Skeletal muscle tissue (tissue), 3 donors: ENCODE measurements at regions not wholly inside any gene's neighbourhood (a gene's known extent, or its start where the extent isn't known, plus 50 kb on each side); places are given as distances from the start of the nearest gene placed in this dataset.
A peak's percentile ranks its signal among the peaks of the same experiment; 100 is the strongest.
"Not testable (repeated sequence)": the region's sequence is repeated elsewhere in the genome, so short reads cannot be mapped to it uniquely, and the experiment has no call there.

ENCODE experiments used
- H3K27ac ChIP-seq: one replicate; pipeline ENCODE4 v1.7.0; 2013; ENCODE audit warnings: mild to moderate bottlenecking, low read depth, low read length, inconsistent platforms
- H3K27me3 ChIP-seq, 3 donors: one replicate each; pipeline ENCODE4 v1.7.0; 2013; ENCODE audit warnings: low read length in 3 of 3; ENCODE audit not compliant: control insufficient read depth in 3 of 3, insufficient read depth in 3 of 3
- H3K36me3 ChIP-seq, 3 donors: one replicate each; pipeline ENCODE4 v1.7.0; 2013; ENCODE audit warnings: low read length in 3 of 3; ENCODE audit not compliant: control insufficient read depth in 3 of 3, insufficient read depth in 3 of 3
- H3K4me1 ChIP-seq, 3 donors: one replicate each; pipeline ENCODE4 v1.7.0; 2013; ENCODE audit warnings: low read length in 3 of 3, mild to moderate bottlenecking in 3 of 3; ENCODE audit not compliant: control insufficient read depth in 3 of 3, insufficient read depth in 3 of 3
- H3K4me3 ChIP-seq, 3 donors: one replicate each; pipeline ENCODE4 v1.7.0; 2013; ENCODE audit warnings: low read length in 3 of 3
- H3K9ac ChIP-seq, 3 donors: one replicate each; pipeline ENCODE4 v1.7.0; 2013; ENCODE audit warnings: low read length in 3 of 3, mild to moderate bottlenecking in 3 of 3, moderate library complexity in 2 of 3, low read depth in 1 of 3
- H3K9me3 ChIP-seq, 3 donors: one replicate each; pipeline ENCODE4 v1.7.0; 2013; ENCODE audit warnings: low read length in 3 of 3; ENCODE audit not compliant: control insufficient read depth in 3 of 3
- donor health status: Osteomylitis.

- Histone ChIP-seq H3K27ac (no peak overlapping the region), H3K4me1 (peaks cover 3 to 4% (median 3%) of the 10 kb centered on the region in 3 donors), H3K27me3 (no peaks in the 10 kb centered on the region), H3K36me3 (no peaks in the 10 kb centered on the region), H3K4me3 (no peak overlapping the region), H3K9me3 (no peaks in the 10 kb centered on the region), H3K9ac (no peak overlapping the region)
Observed at GRCh38 chr2:64915510-64915900, 73.7 kb upstream of the SLC1A4 start.

- Histone ChIP-seq H3K9ac (peak overlapping the region in 2 of 3 donors; percentile 4 to 79), H3K36me3 (no peaks in the 10 kb centered on the region), H3K9me3 (no peaks in the 10 kb centered on the region), H3K4me1 (peaks cover 0 to 3% (median 3%) of the 10 kb centered on the region in 3 donors), H3K4me3 (peak overlapping the region in 1 of 3 donors; percentile 68), H3K27ac (peak overlapping the region; percentile 11), H3K27me3 (no peaks in the 10 kb centered on the region)
Observed at GRCh38 chr2:64918220-64918886, 70.8 kb upstream of the SLC1A4 start.

DNA sequence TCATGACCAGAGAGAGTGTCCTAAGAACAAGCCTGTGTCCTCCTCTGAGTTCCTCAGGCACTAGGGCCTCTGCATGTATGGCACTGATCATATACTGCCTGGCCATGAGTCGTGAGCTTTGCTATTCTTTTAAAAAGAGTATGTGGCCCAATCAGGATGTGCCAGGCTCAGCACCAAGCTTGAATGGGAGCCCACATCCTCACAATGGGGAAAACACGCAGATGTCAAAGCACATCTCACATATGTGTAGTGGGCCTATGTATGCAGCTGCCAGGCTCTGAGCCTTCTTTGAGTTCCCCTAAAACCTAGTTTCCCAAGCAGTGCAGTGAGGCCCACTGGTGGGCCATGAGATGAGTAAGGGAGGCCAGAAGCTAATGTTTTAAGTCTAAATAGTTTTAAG is 69.9 kb upstream of the SLC1A4 start:
- H3K27me3 ChIP-seq: no peaks in the 10 kb centered on the region
- H3K36me3 ChIP-seq: no peaks in the 10 kb centered on the region
- H3K4me1 ChIP-seq: peaks cover 0 to 3% (median 3%) of the 10 kb centered on the region in 3 donors
- H3K9ac ChIP-seq: no peak overlapping the region
- H3K9me3 ChIP-seq: no peaks in the 10 kb centered on the region
- H3K27ac ChIP-seq: no peak overlapping the region
- no peak overlapping the region for H3K4me3 ChIP-seq

DNA sequence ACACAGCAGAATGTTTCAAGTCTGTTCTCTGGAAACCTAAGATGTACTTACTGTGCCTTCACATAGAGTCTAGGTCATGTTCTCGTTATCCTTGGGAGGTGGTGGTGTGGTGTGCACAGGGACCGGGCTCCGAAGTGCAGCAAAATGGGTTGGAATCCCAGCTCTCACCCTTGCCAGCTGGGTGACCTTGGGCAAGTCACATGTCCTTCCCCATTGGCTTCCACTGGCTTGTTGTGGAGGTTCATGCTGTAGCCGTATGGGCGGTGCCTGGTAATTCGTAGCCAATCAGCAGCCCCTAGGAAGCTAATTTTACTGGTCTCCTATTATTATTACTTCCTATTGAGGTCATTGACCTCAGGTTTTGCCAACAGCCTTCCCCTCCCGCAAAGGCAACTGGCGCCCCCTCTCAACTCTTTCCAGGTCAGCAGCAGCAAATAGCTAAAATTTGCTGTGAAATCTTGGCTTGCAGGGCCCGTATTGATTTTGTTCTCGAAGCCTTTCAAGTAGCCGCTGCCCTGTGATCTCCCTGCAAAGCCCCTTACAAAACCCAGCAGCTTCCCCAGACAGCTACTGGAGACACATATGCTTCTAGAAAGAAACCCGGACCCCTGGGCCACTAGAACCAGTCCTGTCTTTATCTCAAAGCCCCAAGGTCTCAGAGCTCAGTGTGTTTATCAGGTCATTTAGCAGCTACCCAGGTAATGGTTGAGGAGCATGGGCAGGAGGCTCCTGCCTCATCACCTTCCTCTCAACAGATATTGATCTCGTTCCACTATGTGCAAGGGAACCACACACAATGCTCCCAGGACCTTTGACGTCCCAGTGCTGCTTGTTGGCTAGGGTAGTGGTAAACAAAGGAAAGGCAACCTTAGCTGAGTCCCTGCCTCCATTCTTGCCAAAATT is 66.5 kb upstream of the SLC1A4 start:
- Histone ChIP-seq H3K4me1 (peaks cover 6 to 8% (median 7%) of the 10 kb centered on the region in 3 donors), H3K9me3 (no peaks in the 10 kb centered on the region), H3K4me3 (no peak overlapping the region), H3K36me3 (no peaks in the 10 kb centered on the region), H3K9ac (no peak overlapping the region), H3K27me3 (no peaks in the 10 kb centered on the region), H3K27ac (no peak overlapping the region)

DNA sequence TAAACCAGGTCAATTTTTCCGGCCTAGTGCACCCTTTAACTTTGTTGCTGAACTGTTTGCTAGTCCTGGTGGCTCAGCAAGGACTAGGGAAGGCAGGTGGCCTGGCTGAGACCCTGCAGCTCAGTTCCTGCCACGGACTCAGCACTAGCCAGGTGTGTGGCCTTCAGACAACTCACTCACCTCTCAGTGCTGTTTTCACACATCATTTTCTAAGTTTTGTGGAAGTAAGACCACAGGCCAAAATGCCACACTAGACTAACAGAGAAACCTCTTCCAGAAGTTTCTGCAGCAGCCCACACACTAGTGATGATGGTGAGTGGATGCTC is 65.9 kb upstream of the SLC1A4 start:
- Histone ChIP-seq H3K9ac (no peak overlapping the region), H3K27me3 (no peaks in the 10 kb centered on the region), H3K27ac (no peak overlapping the region), H3K4me3 (no peak overlapping the region), H3K36me3 (no peaks in the 10 kb centered on the region), H3K4me1 (peaks cover 5 to 6% (median 5%) of the 10 kb centered on the region in 3 donors), H3K9me3 (no peaks in the 10 kb centered on the region)

DNA sequence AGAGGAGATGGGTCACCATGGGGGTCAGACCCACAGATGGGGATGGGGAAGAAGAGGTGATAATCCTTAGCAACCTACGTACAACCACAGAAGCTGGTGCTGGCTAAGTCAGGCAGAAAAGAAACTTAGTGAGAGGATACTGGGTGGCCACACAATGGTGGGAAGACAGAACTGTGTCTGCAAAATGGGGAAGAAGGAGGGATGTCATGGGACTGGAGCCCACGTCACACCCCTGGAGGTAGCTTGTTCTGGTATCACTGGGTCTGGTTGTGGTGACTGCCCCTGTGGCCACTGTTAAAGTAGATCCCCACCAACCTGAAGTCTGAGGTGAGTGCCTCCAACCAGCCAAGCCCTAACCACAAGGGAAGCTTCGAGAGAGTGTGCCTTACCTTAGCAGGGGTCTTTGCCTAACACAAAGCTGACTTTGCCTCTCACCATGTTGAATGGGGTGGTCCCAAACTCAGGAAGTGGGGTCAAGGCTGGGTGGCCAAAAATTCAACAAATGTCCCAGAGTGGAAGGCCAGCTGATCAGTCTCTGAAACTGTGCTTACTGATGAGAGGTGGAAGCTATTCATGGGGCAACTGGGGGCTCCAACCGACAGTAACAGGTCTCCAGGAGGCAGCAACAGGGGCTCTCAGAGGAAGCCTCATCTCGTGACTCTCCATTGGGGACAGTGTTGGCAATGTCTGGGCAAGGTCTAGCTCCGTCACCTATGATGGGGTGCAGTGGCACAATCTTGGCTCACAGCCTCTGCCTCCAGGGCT is 64.8 kb upstream of the SLC1A4 start:
- Histone ChIP-seq H3K27me3 (no peaks in the 10 kb centered on the region), H3K9me3 (no peaks in the 10 kb centered on the region), H3K27ac (no peak overlapping the region), H3K4me3 (no peak overlapping the region), H3K36me3 (no peaks in the 10 kb centered on the region), H3K9ac (no peak overlapping the region), H3K4me1 (peaks cover 5 to 6% (median 5%) of the 10 kb centered on the region in 3 donors)

- H3K27ac ChIP-seq, H3K9me3 ChIP-seq: not testable (repeated sequence)
Observed at GRCh38 chr2:64925930-64926722, 63.1 kb upstream of the SLC1A4 start.

GRCh38 chr2:64928813-64929212 is 60.4 kb upstream of the SLC1A4 start:
- Histone ChIP-seq H3K4me3 (no peak overlapping the region), H3K36me3 (no peaks in the 10 kb centered on the region), H3K27me3 (no peaks in the 10 kb centered on the region), H3K9me3 (no peaks in the 10 kb centered on the region), H3K4me1 (peaks cover 16 to 20% (median 18%) of the 10 kb centered on the region in 3 donors), H3K9ac (no peak overlapping the region), H3K27ac (no peak overlapping the region)

More at GRCh38 chr2:64925930-64926722, 63.1 kb upstream of the SLC1A4 start:
- not testable (repeated sequence) for H3K4me3 ChIP-seq, H3K36me3 ChIP-seq, H3K9ac ChIP-seq, H3K4me1 ChIP-seq, H3K27me3 ChIP-seq

DNA sequence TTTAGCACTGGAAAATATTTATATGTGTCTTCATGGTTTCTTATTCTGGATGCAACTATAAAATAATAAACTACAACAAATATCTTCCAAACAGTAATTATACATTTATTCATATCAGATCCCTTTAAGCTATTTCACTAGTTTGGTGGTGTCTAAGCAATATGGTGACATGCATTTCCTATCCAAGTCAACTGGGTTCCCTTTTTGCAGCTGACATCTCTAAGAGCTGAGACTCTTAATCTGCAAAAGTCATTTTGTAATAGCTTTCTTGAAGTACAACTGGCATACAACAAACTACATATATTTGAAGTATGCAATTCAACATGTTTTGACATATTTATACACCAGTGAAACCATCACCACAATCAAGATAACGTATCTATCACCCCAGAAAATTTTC is 59.9 kb upstream of the SLC1A4 start:
- Histone ChIP-seq H3K4me1 (peaks cover 16 to 20% (median 18%) of the 10 kb centered on the region in 3 donors), H3K9me3 (no peaks in the 10 kb centered on the region), H3K27ac (no peak overlapping the region), H3K4me3 (no peak overlapping the region), H3K27me3 (no peaks in the 10 kb centered on the region), H3K9ac (no peak overlapping the region), H3K36me3 (no peaks in the 10 kb centered on the region)
